ENCODE measurements at regions not wholly inside any gene's neighbourhood (a gene's known extent, or its start where the extent isn't known, plus 50 kb on each side); places are given as distances from the start of the nearest gene placed in this dataset.

- TF ChIP-seq CTCF (IDR thresholded peaks at IDR 0.05) (no peak), POLR2A (IDR thresholded peaks at IDR 0.05) (no peak)
Measured at GRCh38 chr12:127270193-127270592, 996.8 kb upstream of the TMEM132C start.

Data from heart left ventricle (tissue), 13 donors.